ENCODE measurements at regions not wholly inside any gene's neighbourhood (a gene's known extent, or its start where the extent isn't known, plus 50 kb on each side); places are given as distances from the start of the nearest gene placed in this dataset.

DNA sequence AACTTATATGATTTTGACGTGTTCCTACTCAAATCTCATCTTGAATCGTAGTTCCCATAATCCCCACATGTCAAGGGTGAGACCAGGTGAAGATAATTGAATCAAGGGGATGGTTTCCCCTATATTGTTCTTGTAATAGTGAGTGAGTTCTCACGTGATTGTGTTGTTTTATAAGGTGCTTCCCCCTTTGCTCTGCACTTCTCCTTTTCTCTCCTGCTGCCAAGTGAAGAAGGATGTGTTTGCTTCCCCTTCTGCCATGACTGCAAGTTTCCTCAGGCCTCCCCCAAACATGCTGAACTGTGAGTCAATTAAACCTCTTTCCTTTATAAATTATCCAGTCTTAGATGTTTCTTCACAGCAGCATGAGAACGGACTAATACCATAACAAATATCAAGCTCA, 83.2 kb downstream of the MANEA start:
- H3K27ac Mint-ChIP-seq, result no peak overlapping the region
- peaks cover 3% of the 10 kb centered on the region for H3K9me3 Mint-ChIP-seq
- DNase-seq (ENCODE audit: low spot score) (no peak), ATAC-seq (no peak)
- TF ChIP-seq ZNF317 (CRISPR knock-in tag; IDR thresholded peaks at IDR 0.05; ENCODE audit: borderline replicate concordance, low read depth) (no peak), JAZF1 (CRISPR knock-in tag; IDR thresholded peaks at IDR 0.05) (no peak), NFATC4 (CRISPR knock-in tag; IDR thresholded peaks at IDR 0.05) (no peak), CREB1 (CRISPR knock-in tag; IDR thresholded peaks at IDR 0.05) (no peak), ZNF138 (CRISPR knock-in tag; conservative IDR thresholded peaks at IDR 0.05) (no peak)
- TF ChIP-seq, protein P1, sequence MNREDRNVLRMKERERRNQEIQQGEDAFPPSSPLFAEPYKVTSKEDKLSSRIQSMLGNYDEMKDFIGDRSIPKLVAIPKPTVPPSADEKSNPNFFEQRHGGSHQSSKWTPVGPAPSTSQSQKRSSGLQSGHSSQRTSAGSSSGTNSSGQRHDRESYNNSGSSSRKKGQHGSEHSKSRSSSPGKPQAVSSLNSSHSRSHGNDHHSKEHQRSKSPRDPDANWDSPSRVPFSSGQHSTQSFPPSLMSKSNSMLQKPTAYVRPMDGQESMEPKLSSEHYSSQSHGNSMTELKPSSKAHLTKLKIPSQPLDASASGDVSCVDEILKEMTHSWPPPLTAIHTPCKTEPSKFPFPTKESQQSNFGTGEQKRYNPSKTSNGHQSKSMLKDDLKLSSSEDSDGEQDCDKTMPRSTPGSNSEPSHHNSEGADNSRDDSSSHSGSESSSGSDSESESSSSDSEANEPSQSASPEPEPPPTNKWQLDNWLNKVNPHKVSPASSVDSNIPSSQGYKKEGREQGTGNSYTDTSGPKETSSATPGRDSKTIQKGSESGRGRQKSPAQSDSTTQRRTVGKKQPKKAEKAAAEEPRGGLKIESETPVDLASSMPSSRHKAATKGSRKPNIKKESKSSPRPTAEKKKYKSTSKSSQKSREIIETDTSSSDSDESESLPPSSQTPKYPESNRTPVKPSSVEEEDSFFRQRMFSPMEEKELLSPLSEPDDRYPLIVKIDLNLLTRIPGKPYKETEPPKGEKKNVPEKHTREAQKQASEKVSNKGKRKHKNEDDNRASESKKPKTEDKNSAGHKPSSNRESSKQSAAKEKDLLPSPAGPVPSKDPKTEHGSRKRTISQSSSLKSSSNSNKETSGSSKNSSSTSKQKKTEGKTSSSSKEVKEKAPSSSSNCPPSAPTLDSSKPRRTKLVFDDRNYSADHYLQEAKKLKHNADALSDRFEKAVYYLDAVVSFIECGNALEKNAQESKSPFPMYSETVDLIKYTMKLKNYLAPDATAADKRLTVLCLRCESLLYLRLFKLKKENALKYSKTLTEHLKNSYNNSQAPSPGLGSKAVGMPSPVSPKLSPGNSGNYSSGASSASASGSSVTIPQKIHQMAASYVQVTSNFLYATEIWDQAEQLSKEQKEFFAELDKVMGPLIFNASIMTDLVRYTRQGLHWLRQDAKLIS (CRISPR knock-in tag; IDR thresholded peaks at IDR 0.05; ENCODE audit: borderline replicate concordance), result no peak
- no peak overlapping the region for H3K4me3 Mint-ChIP-seq
- no peaks in the 10 kb centered on the region for H3K4me1 Mint-ChIP-seq
- H3K36me3 Mint-ChIP-seq, result no peaks in the 10 kb centered on the region
- no peaks in the 10 kb centered on the region; the same call in 1 of the 2 replicates for H3K27me3 Mint-ChIP-seq (ENCODE audit: low read depth)
- ChIA-PET CTCF (no interaction called here), POLR2A (no interaction called here)

DNA sequence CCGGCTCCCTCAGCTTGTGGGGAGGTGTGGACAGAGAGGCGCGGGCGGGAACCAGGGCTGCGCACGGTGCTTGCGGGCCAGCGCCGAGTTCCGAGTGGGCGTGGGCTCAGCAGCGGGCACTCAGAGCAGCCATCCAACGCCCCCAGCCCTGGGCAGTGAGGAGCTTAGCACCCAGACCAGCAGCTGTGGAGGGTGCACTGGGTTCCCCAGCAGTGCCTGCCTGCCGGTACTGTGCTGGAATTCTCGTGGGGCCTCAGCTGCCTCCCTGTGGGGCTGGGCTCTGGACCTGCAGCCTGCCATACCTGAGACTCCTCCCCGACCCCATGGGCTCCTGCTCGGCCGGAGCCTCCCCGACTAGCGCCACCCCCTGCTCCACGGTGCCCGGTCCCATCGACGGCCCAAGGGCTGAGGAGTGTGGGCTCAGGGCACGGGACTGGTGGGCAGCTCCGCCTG, 92.7 kb downstream of the MANEA start:
- peaks cover 29% of the 10 kb centered on the region for H3K36me3 Mint-ChIP-seq
- H3K9me3 Mint-ChIP-seq, result peaks cover 37% of the 10 kb centered on the region
- CTCF ChIA-PET, result no interaction called here
- no peak overlapping the region for H3K27ac Mint-ChIP-seq
- H3K4me3 Mint-ChIP-seq, result no peak overlapping the region
- peaks cover 4% of the 10 kb centered on the region; the same call in 1 of the 2 replicates for H3K27me3 Mint-ChIP-seq (ENCODE audit: low read depth)
- POLR2A ChIA-PET, result no interaction called here
- no peaks in the 10 kb centered on the region for H3K4me1 Mint-ChIP-seq
- no peak for ATAC-seq
- no peak for DNase-seq (ENCODE audit: low spot score)
- TF ChIP-seq, protein P2, sequence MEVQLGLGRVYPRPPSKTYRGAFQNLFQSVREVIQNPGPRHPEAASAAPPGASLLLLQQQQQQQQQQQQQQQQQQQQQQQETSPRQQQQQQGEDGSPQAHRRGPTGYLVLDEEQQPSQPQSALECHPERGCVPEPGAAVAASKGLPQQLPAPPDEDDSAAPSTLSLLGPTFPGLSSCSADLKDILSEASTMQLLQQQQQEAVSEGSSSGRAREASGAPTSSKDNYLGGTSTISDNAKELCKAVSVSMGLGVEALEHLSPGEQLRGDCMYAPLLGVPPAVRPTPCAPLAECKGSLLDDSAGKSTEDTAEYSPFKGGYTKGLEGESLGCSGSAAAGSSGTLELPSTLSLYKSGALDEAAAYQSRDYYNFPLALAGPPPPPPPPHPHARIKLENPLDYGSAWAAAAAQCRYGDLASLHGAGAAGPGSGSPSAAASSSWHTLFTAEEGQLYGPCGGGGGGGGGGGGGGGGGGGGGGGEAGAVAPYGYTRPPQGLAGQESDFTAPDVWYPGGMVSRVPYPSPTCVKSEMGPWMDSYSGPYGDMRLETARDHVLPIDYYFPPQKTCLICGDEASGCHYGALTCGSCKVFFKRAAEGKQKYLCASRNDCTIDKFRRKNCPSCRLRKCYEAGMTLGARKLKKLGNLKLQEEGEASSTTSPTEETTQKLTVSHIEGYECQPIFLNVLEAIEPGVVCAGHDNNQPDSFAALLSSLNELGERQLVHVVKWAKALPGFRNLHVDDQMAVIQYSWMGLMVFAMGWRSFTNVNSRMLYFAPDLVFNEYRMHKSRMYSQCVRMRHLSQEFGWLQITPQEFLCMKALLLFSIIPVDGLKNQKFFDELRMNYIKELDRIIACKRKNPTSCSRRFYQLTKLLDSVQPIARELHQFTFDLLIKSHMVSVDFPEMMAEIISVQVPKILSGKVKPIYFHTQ (CRISPR knock-in tag; IDR thresholded peaks at IDR 0.05), result no peak
- TF ChIP-seq FOXP1 (CRISPR knock-in tag; IDR thresholded peaks at IDR 0.05; ENCODE audit: borderline replicate concordance) (0 out of 2 replicates have a peak, but pooled peaks have one; percentile 44), ZNF219 (CRISPR knock-in tag; IDR thresholded peaks at IDR 0.05; ENCODE audit: borderline replicate concordance) (0 out of 2 replicates have a peak, but pooled peaks have one; percentile 42)

DNA sequence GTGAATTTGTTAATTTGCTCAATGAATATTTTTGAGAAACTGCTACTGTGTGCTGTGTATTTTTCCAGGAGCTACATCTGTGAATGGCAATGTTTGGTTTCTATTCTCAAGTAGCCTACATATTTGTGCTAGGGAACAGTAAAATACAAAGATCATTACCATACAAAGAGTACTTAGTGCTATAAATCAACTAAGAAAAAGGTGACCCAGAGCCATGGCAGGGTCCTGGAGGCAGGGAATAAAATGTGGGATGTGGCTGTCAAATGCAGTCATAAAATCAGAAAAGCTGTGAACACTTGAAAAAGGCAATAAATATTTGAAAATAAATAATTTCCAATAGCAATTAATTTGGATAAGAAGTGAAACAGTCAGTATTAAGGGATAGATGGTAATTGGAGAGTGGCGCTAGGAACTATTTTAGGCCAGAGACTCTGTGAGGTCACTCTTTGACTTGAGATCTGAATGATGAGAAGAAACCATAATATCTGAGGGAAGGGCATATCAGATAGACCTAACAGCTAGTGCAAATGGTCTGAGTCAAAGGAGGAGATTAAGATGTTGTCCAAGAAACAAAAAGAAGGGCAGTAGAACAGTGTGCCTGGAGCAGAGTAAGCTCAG, 98.8 kb downstream of the MANEA start:
- Mint-ChIP-seq H3K9me3 (peaks cover 13% of the 10 kb centered on the region), H3K27ac (no peak overlapping the region), H3K4me1 (no peaks in the 10 kb centered on the region), H3K27me3 (ENCODE audit: low read depth) (no peaks in the 10 kb centered on the region), H3K4me3 (no peak overlapping the region), H3K36me3 (peaks cover under 1% of the 10 kb centered on the region)
- TF ChIP-seq, protein P3, sequence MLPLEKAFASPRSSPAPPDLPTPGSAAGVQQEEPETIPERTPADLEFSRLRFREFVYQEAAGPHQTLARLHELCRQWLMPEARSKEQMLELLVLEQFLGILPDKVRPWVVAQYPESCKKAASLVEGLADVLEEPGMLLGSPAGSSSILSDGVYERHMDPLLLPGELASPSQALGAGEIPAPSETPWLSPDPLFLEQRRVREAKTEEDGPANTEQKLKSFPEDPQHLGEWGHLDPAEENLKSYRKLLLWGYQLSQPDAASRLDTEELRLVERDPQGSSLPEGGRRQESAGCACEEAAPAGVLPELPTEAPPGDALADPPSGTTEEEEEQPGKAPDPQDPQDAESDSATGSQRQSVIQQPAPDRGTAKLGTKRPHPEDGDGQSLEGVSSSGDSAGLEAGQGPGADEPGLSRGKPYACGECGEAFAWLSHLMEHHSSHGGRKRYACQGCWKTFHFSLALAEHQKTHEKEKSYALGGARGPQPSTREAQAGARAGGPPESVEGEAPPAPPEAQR (CRISPR knock-in tag; IDR thresholded peaks at IDR 0.05), result no peak
- no peak for TF ChIP-seq SMAD3 (CRISPR knock-in tag; IDR thresholded peaks at IDR 0.05; ENCODE audit: borderline replicate concordance)
- POLR2A ChIA-PET, result no interaction called here
- DNase-seq (ENCODE audit: low spot score) (no peak), ATAC-seq (no peak)
- CTCF ChIA-PET, result interaction anchor here (1.0 kb wide), 1 partner anchor 10 kb away, joined by 3 read pairs; no protein-coding TSS in a partner anchor
